Activated T-helper 1 cell treated with anti-CD3 and anti-CD28 coated beads, Interleukin-2, amount 50 U/mL, for 16 hours (primary cell): ENCODE measurements at regions not wholly inside any gene's neighbourhood (a gene's known extent, or its start where the extent isn't known, plus 50 kb on each side); places are given as distances from the start of the nearest gene placed in this dataset.

Source experiments
- DNase-seq, 2 donors: peaks; one replicate each; pipeline ENCODE4 v3.0.0-alpha.2; 2020; ENCODE audit warnings: low read depth in 1 of 2, low spot score in 1 of 2

GRCh38 chr6:167766986-167767714, 59.6 kb upstream of the AFDN start:
- no peak for DNase-seq

GRCh38 chr6:167767715-167768107, 59.0 kb upstream of the AFDN start:
- DNase-seq, result no peak

GRCh38 chr6:167768471-167769215, 58.1 kb upstream of the AFDN start:
- DNase-seq, result no peak

- DNase-seq, result no peak
These were observed 57.1 kb upstream of the AFDN start for GRCh38 chr6:167769408-167770190.

- no peak for DNase-seq
These were observed 56.3 kb upstream of the AFDN start for GRCh38 chr6:167770291-167770955.

- no peak for DNase-seq
These were observed 51.8 kb upstream of the AFDN start for GRCh38 chr6:167774881-167775280.

- no peak for DNase-seq
These were observed 49.6 kb upstream of the AFDN start for GRCh38 chr6:167776906-167777627.
